ENCODE measurements at regions not wholly inside any gene's neighbourhood (a gene's known extent, or its start where the extent isn't known, plus 50 kb on each side); places are given as distances from the start of the nearest gene placed in this dataset.
"Not testable (repeated sequence)": the region's sequence is repeated elsewhere in the genome, so short reads cannot be mapped to it uniquely, and the experiment has no call there.

- peak overlapping the region; percentile 21 for H3K4me3 ChIP-seq (ENCODE audit: control insufficient read depth, low read depth, low read length)
- peak; percentile 21 for DNase-seq (ENCODE audit: low read depth)
- TF ChIP-seq CTCF (IDR thresholded peaks at IDR 0.05; ENCODE audit: control insufficient read depth, insufficient read depth, low read depth, low read length, missing control alignments): peak; percentile 69
Measured at GRCh38 chr4:72701987-72702819, 133.2 kb upstream of the ADAMTS3 start.

GRCh38 chr4:72690771-72691170 lies 121.8 kb upstream of the ADAMTS3 start:
- TF ChIP-seq CTCF (IDR thresholded peaks at IDR 0.05; ENCODE audit: control insufficient read depth, insufficient read depth, low read depth, low read length, missing control alignments): no peak
- no peak for DNase-seq (ENCODE audit: low read depth)
- H3K4me3 ChIP-seq (ENCODE audit: control insufficient read depth, low read depth, low read length): no peak overlapping the region

GRCh38 chr4:72689923-72690322 lies 120.9 kb upstream of the ADAMTS3 start:
- H3K4me3 ChIP-seq (ENCODE audit: control insufficient read depth, low read depth, low read length): no peak overlapping the region
- no peak for TF ChIP-seq CTCF (IDR thresholded peaks at IDR 0.05; ENCODE audit: control insufficient read depth, insufficient read depth, low read depth, low read length, missing control alignments)
- DNase-seq (ENCODE audit: low read depth): no peak

GRCh38 chr4:72686390-72686789 lies 117.4 kb upstream of the ADAMTS3 start:
- H3K4me3 ChIP-seq (ENCODE audit: control insufficient read depth, low read depth, low read length); DNase-seq (ENCODE audit: low read depth): not testable (repeated sequence)

GRCh38 chr4:72679666-72680065 lies 110.6 kb upstream of the ADAMTS3 start:
- no peak overlapping the region for H3K4me3 ChIP-seq (ENCODE audit: control insufficient read depth, low read depth, low read length)
- no peak for DNase-seq (ENCODE audit: low read depth)
- no peak for TF ChIP-seq CTCF (IDR thresholded peaks at IDR 0.05; ENCODE audit: control insufficient read depth, insufficient read depth, low read depth, low read length, missing control alignments)

GRCh38 chr4:72677886-72678285 lies 108.9 kb upstream of the ADAMTS3 start:
- no peak for TF ChIP-seq CTCF (IDR thresholded peaks at IDR 0.05; ENCODE audit: control insufficient read depth, insufficient read depth, low read depth, low read length, missing control alignments)
- H3K4me3 ChIP-seq (ENCODE audit: control insufficient read depth, low read depth, low read length): no peak overlapping the region
- no peak for DNase-seq (ENCODE audit: low read depth)

GRCh38 chr4:72677265-72677664 lies 108.2 kb upstream of the ADAMTS3 start:
- no peak for DNase-seq (ENCODE audit: low read depth)
- no peak for TF ChIP-seq CTCF (IDR thresholded peaks at IDR 0.05; ENCODE audit: control insufficient read depth, insufficient read depth, low read depth, low read length, missing control alignments)
- H3K4me3 ChIP-seq (ENCODE audit: control insufficient read depth, low read depth, low read length): no peak overlapping the region

Data from AG09309 (cell line).